HCT116 (cell line): ENCODE measurements at regions not wholly inside any gene's neighbourhood (a gene's known extent, or its start where the extent isn't known, plus 50 kb on each side); places are given as distances from the start of the nearest gene placed in this dataset.

ENCODE experiments used
- ATAC-seq: fragments of 200-7000 bp; cut with Tn5 transposase; 2 replicates; pipeline ENCODE4 v1.9.1; 2020; ENCODE audit warnings: mild to moderate bottlenecking, moderate library complexity
- BruUV-seq: library from RNA; stranded (reverse); fragments of 400-500 nt; replicated peaks from 2 replicates; lab custom pipeline; 2021; lab: Mats Ljungman, UMichigan
- CTCF ChIA-PET: fragments of 300-600 bp; sonication (Branson Sonifier 250); formaldehyde crosslinking; loops from one replicate; lab custom pipeline; 2021; ENCODE audit warnings: antibody characterized with exemption; lab: Charles Lee
- POLR2A ChIA-PET: fragments of 300-600, 350-600 bp; sonication (Branson Sonifier 250); formaldehyde crosslinking; loops from one replicate; lab custom pipeline; 2021; ENCODE audit warnings: antibody characterized with exemption; lab: Charles Lee
- RAD21 ChIA-PET, 2 experiments: fragments of 300-600 bp; sonication (Branson Sonifier 250); formaldehyde crosslinking; loops; one replicate each; lab custom pipeline; 2023; ENCODE audit warnings: low total read pairs in 2 of 2; ENCODE audit not compliant: uncharacterized antibody in 2 of 2, unreplicated experiment in 2 of 2, low non-redundant PET in 1 of 2; lab: Charles Lee
- DNase-seq: peaks from one replicate; pipeline ENCODE4 v3.0.0-alpha.2; 2010; ENCODE audit warnings: low read depth, low spot score
- H2AFZ ChIP-seq: fragments of 200-600 bp; shearing (Covaris generic), sonication (generic); 2 replicates; pipeline ENCODE4 v1.6.1; 2017; ENCODE audit warnings: low read depth, mixed run types, mixed read lengths, antibody characterized with exemption, low read length; ENCODE audit not compliant: poor library complexity, severe bottlenecking
- H3K27ac ChIP-seq: 2 replicates; pipeline ENCODE4 v1.5.1; 2012; ENCODE audit warnings: low read depth, low read length
- H3K27me3 ChIP-seq: fragments of 200-600 bp; sonication (generic); 2 replicates; pipeline ENCODE4 v1.6.1; 2016; ENCODE audit warnings: mixed run types, low read length, mixed read lengths; ENCODE audit not compliant: insufficient read depth
- H3K36me3 ChIP-seq, 2 experiments: fragments of 200-500 bp in 1 of 2; fragments of 200-600 bp in 1 of 2; sonication (Bioruptor generic) in 1 of 2; sonication (generic) in 1 of 2; 2 replicates each; pipeline versions ENCODE4 v1.5.1 to v1.6.1; 2014 to 2016; ENCODE audit warnings: low read length in 2 of 2, inconsistent platforms in 1 of 2, mixed read lengths in 1 of 2, mixed run types in 1 of 2; ENCODE audit not compliant: insufficient read depth in 2 of 2, control insufficient read depth in 1 of 2
- H3K4me1 ChIP-seq, 2 experiments: fragments of 200-600 bp in 1 of 2; sonication (generic) in 1 of 2; 2 replicates each; pipeline versions ENCODE4 v1.5.1 to v1.6.1; 2012 to 2017; ENCODE audit warnings: low read length in 2 of 2, inconsistent platforms in 1 of 2, mild to moderate bottlenecking in 1 of 2, mixed read lengths in 1 of 2, mixed run types in 1 of 2, moderate library complexity in 1 of 2; ENCODE audit not compliant: insufficient read depth in 2 of 2, control insufficient read depth in 1 of 2
- H3K4me2 ChIP-seq: fragments of 200-600 bp; sonication (generic); 2 replicates; pipeline ENCODE4 v1.6.1; 2017; ENCODE audit warnings: mixed run types, low read length, mixed read lengths
- H3K4me3 ChIP-seq, 2 experiments: fragments of 200-600 bp in 1 of 2; sonication (generic) in 1 of 2; replicated peaks in 1 of 2; 2 replicates each; pipeline ENCODE4 v1.5.1; 2011 to 2016; ENCODE audit warnings: low read length in 2 of 2, control low read depth in 1 of 2, low read depth in 1 of 2, mild to moderate bottlenecking in 1 of 2, mixed read lengths in 1 of 2, mixed run types in 1 of 2
- H3K79me2 ChIP-seq: fragments of 200-600 bp; sonication (generic); 2 replicates; pipeline ENCODE4 v1.6.1; 2017; ENCODE audit warnings: mild to moderate bottlenecking, mixed run types, low read length, moderate library complexity, mixed read lengths; ENCODE audit not compliant: insufficient read depth
- H3K9ac ChIP-seq: fragments of 200-600 bp; sonication (generic); 2 replicates; pipeline ENCODE4 v1.6.1; 2016; ENCODE audit warnings: low read length, mixed read lengths
- H3K9me2 ChIP-seq: fragments of 200-600 bp; sonication (generic), shearing (Covaris generic); 2 replicates; pipeline ENCODE4 v1.6.1; 2017; ENCODE audit warnings: mixed run types, mild to moderate bottlenecking, moderate library complexity; ENCODE audit not compliant: insufficient read depth
- H3K9me3 ChIP-seq, 2 experiments: fragments of 200-500 bp in 1 of 2; fragments of 200-600 bp in 1 of 2; sonication (Bioruptor generic) in 1 of 2; sonication (generic) in 1 of 2; 2 replicates each; pipeline ENCODE4 v1.6.1; 2014 to 2017; ENCODE audit warnings: low read length in 2 of 2, mixed read lengths in 2 of 2, inconsistent platforms in 1 of 2, low read depth in 1 of 2, mild to moderate bottlenecking in 1 of 2, mixed run types in 1 of 2, moderate library complexity in 1 of 2; ENCODE audit not compliant: control insufficient read depth in 1 of 2, insufficient read depth in 1 of 2
- H4K20me1 ChIP-seq: fragments of 200-600 bp; sonication (generic), shearing (Covaris generic); 2 replicates; pipeline ENCODE4 v1.6.1; 2017; ENCODE audit warnings: mixed run types, mild to moderate bottlenecking, moderate library complexity; ENCODE audit not compliant: insufficient read depth
- ATF3 ChIP-seq: IDR thresholded peaks from 2 replicates; pipeline ENCODE4 v1.6.1; 2012
- CBX3 ChIP-seq: IDR thresholded peaks from 2 replicates; pipeline ENCODE4 v1.6.1; 2012; ENCODE audit warnings: low read depth
- ELF1 ChIP-seq: IDR thresholded peaks from 2 replicates; pipeline ENCODE4 v1.6.1; 2012; ENCODE audit warnings: low read depth, borderline replicate concordance
- EZH2 ChIP-seq: fragments of 200-600 bp; sonication (generic); IDR thresholded peaks from 2 replicates; pipeline ENCODE4 v1.6.1; 2017; ENCODE audit warnings: antibody characterized with exemption, mixed run types
- EZH2phosphoT487 ChIP-seq: fragments of 200-600 bp; IDR thresholded peaks from 2 replicates; pipeline ENCODE4 v1.6.1; 2018; ENCODE audit warnings: antibody characterized with exemption, borderline replicate concordance
- FOSL1 ChIP-seq: IDR thresholded peaks from 2 replicates; pipeline ENCODE4 v1.6.1; 2012; ENCODE audit warnings: low read depth
- JUND ChIP-seq: IDR thresholded peaks from 2 replicates; pipeline ENCODE4 v1.6.1; 2012
- POLR2A ChIP-seq: IDR thresholded peaks from 2 replicates; pipeline ENCODE4 v1.7.0; 2011; ENCODE audit warnings: borderline replicate concordance; ENCODE audit not compliant: insufficient read depth, insufficient read length; ENCODE audit errors: extremely low read depth
- POLR2AphosphoS5 ChIP-seq: IDR thresholded peaks from 2 replicates; pipeline ENCODE4 v1.6.1; 2011; ENCODE audit warnings: mild to moderate bottlenecking, low read depth, low read length, moderate library complexity
- RAD21 ChIP-seq: IDR thresholded peaks from 2 replicates; pipeline ENCODE4 v1.6.1; 2012; ENCODE audit warnings: low read depth, mild to moderate bottlenecking
- REST ChIP-seq: IDR thresholded peaks from 2 replicates; pipeline ENCODE4 v1.6.1; 2012; ENCODE audit warnings: low read depth
- SRF ChIP-seq: IDR thresholded peaks from 2 replicates; pipeline ENCODE4 v1.6.1; 2012; ENCODE audit warnings: low read depth
- TCF7L2 ChIP-seq: IDR thresholded peaks from 2 replicates; pipeline ENCODE4 v1.7.0; 2011; ENCODE audit warnings: borderline replicate concordance, inconsistent platforms; ENCODE audit not compliant: insufficient read depth, insufficient read length; ENCODE audit errors: extremely low read depth
- ZFX ChIP-seq: fragments of 450-650 bp; IDR thresholded peaks from 2 replicates; pipeline ENCODE4 v1.6.1; 2017
- ZNF274 ChIP-seq: fragments of 200-500 bp; sonication (Bioruptor generic); IDR thresholded peaks from 2 replicates; pipeline ENCODE4 v1.6.1; 2014; ENCODE audit warnings: mild to moderate bottlenecking, low read depth, low read length, inconsistent platforms
- intact Hi-C: fragments of 100-400 bp; cut with micrococcal nuclease; formaldehyde crosslinking; loops from 2 replicates; pipeline ENCODE4 v1.10.0; 2022

GRCh38 chr1:69263921-69264391 lies 303.8 kb upstream of the LRRC7 start:
- BruUV-seq = no TSS peak
- no peak overlapping the region for H3K4me2 ChIP-seq
- no peak overlapping the region for H3K4me3 ChIP-seq
- ATAC-seq (no peak), DNase-seq (no peak)
- no peaks in the 10 kb centered on the region for H4K20me1 ChIP-seq
- no peaks in the 10 kb centered on the region for H3K9me2 ChIP-seq
- intact Hi-C loops = no loop called here
- no peaks in the 10 kb centered on the region for H3K9me3 ChIP-seq
- ChIA-PET CTCF (no interaction called here), POLR2A (no interaction called here), RAD21 (no interaction called here)
- no peaks in the 10 kb centered on the region for H3K79me2 ChIP-seq
- H3K9ac ChIP-seq = no peak overlapping the region
- no peak overlapping the region for H2AFZ ChIP-seq
- H3K27ac ChIP-seq = no peak overlapping the region
- H3K4me1 ChIP-seq = no peaks in the 10 kb centered on the region
- TF ChIP-seq JUND = no peak
- TF ChIP-seq POLR2A = no peak
- TF ChIP-seq POLR2AphosphoS5 = no peak
- no peak for TF ChIP-seq FOSL1
- no peak for TF ChIP-seq REST
- no peak for TF ChIP-seq EZH2phosphoT487
- TF ChIP-seq RAD21 = no peak
- TF ChIP-seq CBX3 = no peak
- no peak for TF ChIP-seq TCF7L2
- TF ChIP-seq EZH2 = no peak
- no peak for TF ChIP-seq ELF1
- no peak for TF ChIP-seq ATF3
- no peak for TF ChIP-seq SRF
- TF ChIP-seq ZFX = no peak
- no peak for TF ChIP-seq ZNF274
- no peaks in the 10 kb centered on the region for H3K36me3 ChIP-seq
- H3K27me3 ChIP-seq = no peaks in the 10 kb centered on the region
